Testis (tissue), 2 donors: ENCODE measurements at regions not wholly inside any gene's neighbourhood (a gene's known extent, or its start where the extent isn't known, plus 50 kb on each side); places are given as distances from the start of the nearest gene placed in this dataset.

Experiments used
- POLR2A ChIP-seq: fragments of 450-650 bp; IDR thresholded peaks from one replicate; pipeline ENCODE4 v1.6.1; 2017; ENCODE audit warnings: antibody characterized with exemption, mild to moderate bottlenecking, moderate library complexity
- TF ChIP-seq, protein P1 (sequence below), 3 experiments: fragments of 450-650 bp in 2 of 3; fragments of 200-600 bp in 1 of 3; sonication (generic) in 1 of 3; IDR thresholded peaks; one replicate each; pipeline ENCODE4 v1.5.1; 2016 to 2019; ENCODE audit warnings: antibody characterized with exemption in 3 of 3, mild to moderate bottlenecking in 2 of 3, moderate library complexity in 1 of 3

- TF ChIP-seq, protein P1, sequence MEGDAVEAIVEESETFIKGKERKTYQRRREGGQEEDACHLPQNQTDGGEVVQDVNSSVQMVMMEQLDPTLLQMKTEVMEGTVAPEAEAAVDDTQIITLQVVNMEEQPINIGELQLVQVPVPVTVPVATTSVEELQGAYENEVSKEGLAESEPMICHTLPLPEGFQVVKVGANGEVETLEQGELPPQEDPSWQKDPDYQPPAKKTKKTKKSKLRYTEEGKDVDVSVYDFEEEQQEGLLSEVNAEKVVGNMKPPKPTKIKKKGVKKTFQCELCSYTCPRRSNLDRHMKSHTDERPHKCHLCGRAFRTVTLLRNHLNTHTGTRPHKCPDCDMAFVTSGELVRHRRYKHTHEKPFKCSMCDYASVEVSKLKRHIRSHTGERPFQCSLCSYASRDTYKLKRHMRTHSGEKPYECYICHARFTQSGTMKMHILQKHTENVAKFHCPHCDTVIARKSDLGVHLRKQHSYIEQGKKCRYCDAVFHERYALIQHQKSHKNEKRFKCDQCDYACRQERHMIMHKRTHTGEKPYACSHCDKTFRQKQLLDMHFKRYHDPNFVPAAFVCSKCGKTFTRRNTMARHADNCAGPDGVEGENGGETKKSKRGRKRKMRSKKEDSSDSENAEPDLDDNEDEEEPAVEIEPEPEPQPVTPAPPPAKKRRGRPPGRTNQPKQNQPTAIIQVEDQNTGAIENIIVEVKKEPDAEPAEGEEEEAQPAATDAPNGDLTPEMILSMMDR (IDR thresholded peaks at IDR 0.05), result no peak
- no peak for TF ChIP-seq POLR2A
Observed at GRCh38 chr1:209021622-209022021, 561.9 kb upstream of the CAMK1G start.
